GM04504 (cell line): ENCODE measurements at regions not wholly inside any gene's neighbourhood (a gene's known extent, or its start where the extent isn't known, plus 50 kb on each side); places are given as distances from the start of the nearest gene placed in this dataset.

Source experiments
- DNase-seq: peaks from one replicate; pipeline ENCODE4 v3.0.0-alpha.2; 2012; ENCODE audit warnings: low read depth

DNA sequence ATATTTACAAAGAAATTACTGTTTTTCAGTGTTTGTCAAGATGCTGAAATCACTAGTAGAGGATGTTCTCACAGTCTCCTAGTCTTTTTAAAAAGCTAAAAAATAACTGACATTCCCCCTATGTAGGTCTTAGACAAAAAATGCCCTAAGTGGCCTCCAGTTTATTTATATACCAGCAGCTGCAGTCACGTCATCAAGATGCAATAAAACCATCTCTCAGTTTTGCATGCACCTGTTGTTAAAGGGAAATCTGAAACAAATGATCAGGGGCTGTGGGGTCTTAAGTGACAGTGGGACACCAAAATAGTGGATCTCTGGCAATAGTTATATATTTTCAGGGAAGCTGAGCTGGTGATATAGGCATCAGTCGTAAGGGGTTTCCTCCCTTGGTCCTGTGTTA lies 146.5 kb upstream of the ARPP21 start:
- DNase-seq = no peak

DNA sequence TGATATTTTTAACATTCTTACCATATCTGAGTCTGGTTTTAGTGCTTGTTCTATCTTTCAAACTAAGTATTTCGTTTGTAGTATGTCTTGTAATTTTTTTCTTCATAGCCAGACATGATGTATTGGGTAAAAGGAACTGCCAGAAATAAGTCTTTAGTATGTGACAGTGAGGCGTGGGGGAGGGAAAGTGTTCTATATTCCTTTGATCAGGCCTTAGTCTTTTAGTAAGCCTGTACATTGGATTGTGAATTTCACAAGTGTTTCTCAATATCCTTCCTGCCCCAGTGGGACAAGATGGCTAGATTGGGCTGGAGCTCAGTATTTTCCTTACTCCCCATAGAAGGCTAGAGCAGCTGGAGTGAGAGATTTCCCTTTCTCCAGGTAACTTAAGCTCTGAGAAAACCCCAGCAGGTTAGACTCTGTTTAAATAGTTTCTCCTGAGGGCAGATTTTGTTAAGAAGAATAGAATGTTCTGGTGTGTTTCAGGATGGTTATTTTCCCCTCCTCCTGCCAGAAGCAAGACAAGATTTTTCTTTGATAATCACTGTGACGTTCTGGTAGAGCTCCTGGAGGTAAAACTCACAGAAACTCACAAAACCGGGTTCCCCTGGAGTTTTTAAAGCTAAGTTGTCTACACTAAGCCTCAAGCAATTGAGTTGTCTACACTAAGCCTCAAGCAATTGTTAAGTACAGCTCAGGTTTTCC lies 140.7 kb upstream of the ARPP21 start:
- no peak for DNase-seq

DNA sequence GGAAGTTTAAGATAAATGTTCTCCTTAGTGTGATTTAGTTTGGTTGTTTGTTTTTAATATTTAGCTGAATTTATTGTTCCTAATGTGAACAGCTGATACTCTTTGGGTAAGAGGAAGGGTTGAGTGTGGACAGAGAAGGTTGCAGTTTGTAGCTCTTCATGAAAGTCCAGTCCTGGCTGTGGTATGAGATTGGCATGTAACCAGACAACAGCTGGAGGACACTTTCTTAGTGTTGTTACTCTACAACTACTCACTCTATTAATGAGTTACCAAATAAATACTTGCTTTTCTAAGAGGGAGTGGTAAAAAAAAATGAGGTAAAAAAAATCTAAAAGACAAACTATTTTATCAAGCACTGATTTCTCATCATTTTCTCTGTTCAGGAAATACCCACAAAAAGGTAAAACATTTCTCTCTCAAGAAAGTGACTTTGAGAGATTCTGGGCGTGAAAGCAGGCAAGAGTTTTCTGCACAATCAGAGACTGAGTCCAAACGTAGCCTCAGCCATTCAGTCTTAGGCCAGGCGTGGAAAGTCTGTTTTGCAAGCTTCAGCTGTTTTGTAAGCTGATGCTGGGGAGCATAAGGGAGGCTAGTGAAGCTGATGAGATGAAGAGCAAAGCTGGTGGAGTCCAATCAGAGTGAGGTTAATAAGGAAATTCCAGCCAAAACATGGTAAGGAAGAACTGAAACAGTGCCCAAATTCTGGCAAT lies 138.5 kb upstream of the ARPP21 start:
- DNase-seq = no peak

DNA sequence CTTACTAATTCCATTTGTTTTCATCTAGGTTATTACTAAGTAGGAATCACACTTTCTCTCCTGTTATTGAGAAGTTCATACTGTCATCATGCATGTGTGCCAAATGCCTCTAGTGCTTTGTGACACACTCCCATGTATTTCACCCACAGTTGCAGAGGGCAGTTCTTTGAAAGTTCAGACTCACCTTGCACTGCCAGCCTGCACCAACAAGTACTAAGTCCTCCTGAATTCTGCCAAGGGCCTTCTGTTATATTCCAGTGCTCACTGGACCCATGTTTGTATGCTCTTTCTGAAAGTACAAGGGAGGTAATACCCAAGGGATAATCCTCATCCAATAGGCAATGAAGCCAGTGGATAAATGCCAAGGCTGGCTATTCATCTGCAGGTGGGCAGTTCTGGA lies 136.6 kb upstream of the ARPP21 start:
- DNase-seq = no peak

DNA sequence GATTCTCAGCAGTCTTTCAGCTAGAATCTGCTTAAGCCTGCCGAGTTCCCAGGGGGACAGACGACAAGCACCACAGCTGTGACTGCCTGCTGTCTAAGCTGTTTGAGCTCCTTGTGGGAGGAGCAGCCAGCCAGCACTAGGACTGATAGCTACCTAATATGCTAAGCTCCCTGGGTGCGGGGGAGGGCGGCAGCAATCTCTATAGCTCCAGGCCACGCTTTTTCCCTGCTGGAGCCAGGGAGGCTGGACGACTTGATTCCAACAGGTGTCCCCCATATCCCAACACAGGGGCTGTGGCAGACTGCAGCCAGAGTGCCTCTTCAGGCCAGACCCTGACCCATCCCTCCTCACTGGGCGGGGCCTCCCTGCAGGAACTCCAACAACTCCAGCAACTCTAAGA lies 134.1 kb upstream of the ARPP21 start:
- DNase-seq = no peak

DNA sequence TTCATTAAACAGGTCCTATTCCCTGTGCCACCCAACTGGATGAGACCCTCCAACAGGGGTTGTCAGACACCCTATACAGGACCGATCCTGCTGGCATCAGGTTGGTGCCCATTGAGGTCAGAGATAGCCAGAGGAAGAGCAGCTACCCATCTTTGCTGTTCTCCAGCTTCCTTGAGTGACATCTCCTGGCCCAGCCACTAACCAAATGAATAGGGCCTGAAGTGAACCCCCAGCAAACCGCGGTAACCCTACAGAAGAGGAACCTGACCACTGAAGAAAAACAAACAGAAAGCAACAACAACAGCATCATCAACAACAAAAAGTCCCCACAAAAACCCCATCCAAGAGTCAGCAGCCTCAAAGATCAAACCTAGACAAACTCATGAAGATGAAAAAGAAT lies 133.6 kb upstream of the ARPP21 start:
- DNase-seq = no peak

DNA sequence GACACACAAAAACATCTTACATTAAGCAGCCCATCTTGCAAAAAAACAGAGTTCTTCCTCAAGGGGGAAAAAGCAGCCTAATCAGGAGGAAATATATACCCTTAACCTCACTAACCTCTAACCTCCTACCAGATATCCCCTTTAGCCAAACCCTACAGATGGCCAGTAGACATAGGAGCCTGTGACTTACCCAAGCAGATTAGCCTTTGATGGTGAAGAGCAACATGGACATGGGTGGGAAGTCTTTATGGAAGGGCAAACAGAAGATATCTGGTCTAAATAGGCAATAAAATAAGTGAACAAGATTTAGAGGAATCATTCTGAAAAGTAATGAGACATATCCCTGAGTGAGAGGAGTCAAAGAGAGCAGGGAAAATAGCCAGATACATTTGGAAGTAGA lies 119.4 kb upstream of the ARPP21 start:
- DNase-seq = no peak

DNA sequence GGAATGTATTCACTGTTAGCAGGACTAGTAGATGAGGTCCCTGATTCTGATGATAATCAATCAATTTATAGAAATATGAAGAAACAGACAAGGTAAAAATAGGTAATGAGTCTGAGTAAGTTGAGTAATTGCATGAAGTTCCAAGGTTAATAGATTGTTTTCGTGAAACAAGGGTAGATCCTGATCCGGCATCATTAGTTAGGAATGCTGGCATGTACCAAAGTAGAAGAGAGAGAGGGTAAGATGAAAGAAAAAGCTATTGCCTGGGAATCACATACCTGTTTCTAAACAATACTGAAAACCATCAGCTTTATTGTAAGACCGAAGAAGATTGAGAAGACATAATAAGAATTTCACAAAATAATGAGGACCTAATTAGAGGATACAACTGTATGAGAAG lies 118.1 kb upstream of the ARPP21 start:
- DNase-seq = no peak

DNA sequence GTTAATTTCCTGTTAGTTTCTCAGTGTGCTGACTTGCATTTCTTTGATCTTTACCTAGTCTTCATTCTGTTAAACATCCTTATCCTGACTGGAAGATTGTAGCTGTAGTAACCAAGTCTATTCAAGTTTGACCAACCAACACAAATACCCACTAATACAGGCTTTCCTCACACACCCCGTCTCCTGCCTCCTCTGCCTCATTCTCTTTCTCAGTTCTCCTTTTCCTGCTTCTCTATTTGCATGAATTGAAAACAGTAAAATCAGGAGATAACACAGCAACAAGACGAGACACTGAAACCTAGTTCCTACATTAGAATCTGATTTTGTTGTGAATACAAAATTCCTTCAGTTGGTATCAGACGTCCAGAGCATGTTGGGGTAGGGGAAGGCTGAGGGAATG lies 116.9 kb upstream of the ARPP21 start:
- DNase-seq = no peak

DNA sequence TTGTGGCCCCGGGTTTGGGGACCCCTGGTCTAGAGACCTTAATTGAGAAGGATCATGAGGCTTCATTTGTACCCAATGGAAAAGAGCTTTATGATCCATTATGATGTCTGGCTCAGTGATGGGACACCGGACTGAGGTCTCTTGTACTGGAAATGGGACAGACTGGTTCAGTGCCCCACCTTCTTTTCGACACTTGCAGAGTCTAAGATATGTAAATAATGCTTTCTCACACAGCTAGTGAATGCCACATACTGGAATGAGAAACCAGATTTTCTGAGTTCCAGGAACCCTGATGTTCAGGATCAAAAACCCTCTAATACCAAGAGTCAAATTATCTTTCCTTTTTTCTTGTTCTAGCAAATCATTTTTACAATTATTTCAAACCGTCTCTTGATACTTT lies 116.3 kb upstream of the ARPP21 start:
- DNase-seq = no peak

DNA sequence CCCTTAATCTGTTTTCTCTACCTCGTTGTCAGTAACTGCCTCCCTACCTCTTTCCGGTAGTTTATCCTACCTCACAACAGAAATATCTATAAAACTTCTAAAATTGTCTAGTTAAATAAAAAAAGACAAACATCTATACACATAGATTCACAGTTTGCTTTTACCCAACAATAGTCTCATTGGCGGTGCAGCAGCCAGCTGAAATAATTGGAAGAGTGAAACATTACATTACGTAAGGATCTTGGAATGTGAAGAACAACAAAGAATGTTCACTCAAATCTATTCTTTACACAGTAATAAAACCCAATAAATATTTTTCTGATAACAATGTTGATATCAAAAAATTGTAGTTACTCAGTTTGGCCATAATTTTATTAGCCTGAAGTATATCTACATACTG lies 115.5 kb upstream of the ARPP21 start:
- DNase-seq = no peak

DNA sequence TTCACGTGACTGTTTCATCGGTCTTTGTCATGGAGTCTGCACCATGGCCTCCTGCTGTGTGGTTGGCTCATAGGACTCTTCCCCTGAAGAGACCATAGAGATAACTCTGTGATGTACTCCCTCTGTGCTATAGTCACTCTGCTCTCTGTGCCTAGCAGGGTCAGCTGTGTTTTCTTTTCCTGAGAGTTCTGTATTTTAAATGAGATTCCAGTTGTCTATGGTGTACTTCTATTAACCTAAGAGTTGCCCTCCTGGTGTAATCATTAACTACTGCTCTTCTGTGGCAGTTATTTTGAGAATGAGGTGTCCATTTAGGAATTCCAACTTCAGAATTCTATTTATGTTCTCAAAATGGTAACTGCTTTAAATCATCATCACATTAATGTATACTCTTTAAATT lies 114.5 kb upstream of the ARPP21 start:
- no peak for DNase-seq

DNA sequence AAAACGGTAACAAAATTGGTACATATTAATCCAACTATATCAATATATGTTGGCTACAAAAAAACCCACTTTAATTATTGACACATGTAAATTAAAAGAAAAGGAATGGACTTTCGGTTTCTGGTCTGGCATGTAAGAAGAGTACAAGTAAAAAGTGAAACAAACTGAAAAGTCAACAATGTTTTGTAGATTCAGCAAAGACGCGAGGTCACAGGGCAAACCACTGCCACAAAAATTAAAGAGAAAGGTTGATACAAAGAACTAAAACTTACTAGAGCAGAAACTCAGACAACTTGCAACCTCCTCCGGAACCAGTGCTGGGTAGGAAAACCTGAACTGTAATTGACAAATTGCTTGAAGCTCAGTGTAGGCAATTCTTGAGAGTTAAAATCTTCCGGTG lies 110.6 kb upstream of the ARPP21 start:
- DNase-seq = no peak

DNA sequence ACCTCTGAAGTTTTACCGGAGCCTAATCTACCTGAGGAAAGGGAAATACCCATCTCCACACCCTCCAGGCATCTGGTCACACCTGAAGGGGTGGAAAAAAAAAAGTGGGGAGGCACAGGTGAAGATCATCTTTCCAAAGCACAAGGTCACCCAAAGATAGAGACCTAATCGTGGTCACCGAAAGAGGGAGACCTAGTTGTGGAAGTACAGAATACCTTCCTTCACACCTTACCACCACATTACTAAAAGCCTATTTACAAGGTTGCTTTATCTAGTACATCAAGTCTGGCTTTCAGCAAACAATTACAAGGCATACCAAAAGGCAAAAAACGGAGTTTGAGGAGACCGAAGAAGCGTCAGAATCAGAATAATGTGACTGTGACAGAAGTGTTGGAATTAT lies 110.0 kb upstream of the ARPP21 start:
- no peak for DNase-seq

DNA sequence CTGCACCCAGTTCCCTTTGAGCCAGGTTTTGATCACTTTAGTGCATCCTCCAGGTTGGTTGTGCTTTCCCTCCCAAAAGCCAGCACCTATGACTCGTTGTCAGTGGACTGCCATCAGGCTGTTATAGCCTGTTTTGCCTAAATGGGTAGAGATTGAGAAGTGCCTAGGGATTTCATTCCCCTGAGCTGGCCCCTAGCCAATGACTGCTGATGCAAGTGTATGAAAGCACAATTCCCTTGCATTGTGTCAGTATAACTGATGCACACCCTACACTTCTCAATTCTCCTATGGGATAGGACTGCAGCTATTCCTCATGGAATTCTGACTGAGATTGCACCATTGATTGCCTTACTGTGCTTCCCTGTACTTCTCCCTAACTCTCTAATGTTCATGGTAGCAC lies 102.1 kb upstream of the ARPP21 start:
- DNase-seq = no peak

DNA sequence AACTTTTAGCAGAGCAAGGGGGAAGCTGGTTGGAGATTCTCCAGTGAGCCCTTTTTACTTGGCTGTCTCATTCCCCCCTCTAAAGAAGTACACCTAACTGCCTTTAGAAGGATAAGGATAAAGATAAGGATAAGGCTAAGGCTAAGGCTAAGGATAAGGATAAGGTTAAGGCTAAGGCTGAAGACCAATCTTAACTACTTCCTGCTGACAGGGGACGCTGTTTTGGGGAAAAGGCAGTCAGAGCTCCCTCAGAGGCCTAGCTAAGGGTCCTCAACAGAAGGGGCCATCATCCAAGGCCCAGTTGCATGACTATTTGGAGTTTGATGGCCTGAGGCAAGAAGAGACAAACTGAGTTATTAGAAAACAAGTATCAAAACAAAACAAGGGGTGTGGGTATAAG lies 94.3 kb upstream of the ARPP21 start:
- DNase-seq = no peak

DNA sequence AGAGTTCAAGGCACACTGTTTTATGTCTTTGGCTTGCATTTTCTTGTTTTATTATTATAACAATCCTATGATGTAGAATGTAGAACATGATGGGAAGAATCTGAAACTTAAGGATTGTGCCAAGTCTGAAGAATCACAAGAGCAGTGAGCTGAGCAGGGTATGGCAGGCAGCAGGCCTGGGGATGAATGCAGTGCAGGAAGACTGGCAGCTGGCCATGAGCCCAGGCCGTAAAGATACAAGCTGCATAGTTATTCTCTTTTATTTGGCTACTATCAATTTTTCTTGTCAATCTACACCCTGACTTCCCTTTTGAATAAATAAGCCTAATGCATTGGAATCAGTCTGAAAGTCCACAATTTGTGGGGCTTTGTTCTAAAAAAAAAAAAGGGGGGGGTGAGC lies 89.6 kb upstream of the ARPP21 start:
- DNase-seq = no peak

DNA sequence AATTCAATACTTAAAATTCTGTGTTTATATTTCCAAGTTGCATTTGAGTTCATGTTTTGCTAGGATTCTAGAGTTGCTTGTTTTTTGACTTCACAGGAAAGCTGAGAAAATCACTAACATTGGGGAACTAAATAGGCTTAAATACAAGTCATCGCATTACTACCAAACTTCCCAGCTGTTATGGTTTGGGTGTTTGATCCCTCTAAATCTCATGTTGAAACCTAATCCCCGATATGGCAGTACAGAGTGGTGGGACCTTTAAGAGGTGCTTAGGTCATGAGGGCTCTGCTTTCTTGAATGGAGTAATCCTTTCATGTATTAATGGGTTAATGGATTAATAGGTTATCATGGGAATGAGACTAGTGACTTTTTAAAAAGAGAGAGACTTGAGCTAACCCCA lies 77.2 kb upstream of the ARPP21 start:
- no peak for DNase-seq

DNA sequence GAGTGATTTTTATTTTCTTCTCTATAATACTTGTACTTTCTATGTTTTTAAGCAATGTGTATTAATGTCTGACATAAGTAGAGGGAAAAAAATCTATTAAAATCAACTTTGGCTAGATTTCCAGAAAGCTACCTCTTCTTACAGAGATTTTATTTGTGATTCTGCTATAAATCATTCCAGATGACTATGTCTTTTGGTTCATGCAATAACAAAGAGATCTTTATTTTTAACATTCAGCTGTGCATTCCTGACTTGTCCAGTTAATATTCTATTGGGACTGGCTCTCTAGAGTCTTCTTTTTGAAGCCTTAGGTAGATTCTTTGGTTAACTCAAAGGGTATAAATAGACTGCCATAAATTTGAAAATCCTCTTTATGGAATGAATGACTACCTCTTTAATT lies 74.3 kb upstream of the ARPP21 start:
- DNase-seq = no peak
